Myocyte (in vitro differentiated cells): ENCODE measurements at regions not wholly inside any gene's neighbourhood (a gene's known extent, or its start where the extent isn't known, plus 50 kb on each side); places are given as distances from the start of the nearest gene placed in this dataset.

ENCODE experiments used
- DNase-seq: peaks from one replicate; pipeline ENCODE4 v3.0.0-alpha.2; 2012; ENCODE audit warnings: low read depth

GRCh38 chr10:114770009-114770408, 51.6 kb upstream of the FHIP2A start:
- DNase-seq, result no peak

GRCh38 chr10:114771157-114771556, 50.4 kb upstream of the FHIP2A start:
- DNase-seq, result no peak

- no peak for DNase-seq
These were observed 49.8 kb upstream of the FHIP2A start for GRCh38 chr10:114771749-114772148.
